Spleen (tissue), 11 donors: ENCODE measurements at regions not wholly inside any gene's neighbourhood (a gene's known extent, or its start where the extent isn't known, plus 50 kb on each side); places are given as distances from the start of the nearest gene placed in this dataset.

Source experiments
- DNase-seq: peaks from one replicate; pipeline ENCODE4 v3.0.0-alpha.2; 2020
- H3K27ac ChIP-seq, 8 donors: fragments of 200-600 bp; sonication (generic) in 7 of 8; 1 replicate in 4 of 8; 2 replicates in 4 of 8; pipeline versions ENCODE4 v1.5.0 to v1.8.0; 2016 to 2021; ENCODE audit warnings: inconsistent platforms in 4 of 8, mild to moderate bottlenecking in 4 of 8, moderate library complexity in 1 of 8
- H3K27me3 ChIP-seq, 7 donors: fragments of 200-600 bp; sonication (generic) in 6 of 7; replicated peaks in 1 of 7; 1 replicate in 4 of 7; 2 replicates in 3 of 7; pipeline versions ENCODE4 v1.5.0 to v1.8.0; 2016 to 2021; ENCODE audit warnings: inconsistent platforms in 3 of 7, mild to moderate bottlenecking in 1 of 7
- H3K36me3 ChIP-seq, 6 donors: fragments of 200-600 bp; sonication (generic) in 5 of 6; 1 replicate in 4 of 6; 2 replicates in 2 of 6; pipeline versions ENCODE4 v1.5.0 to v1.8.0; 2016 to 2021; ENCODE audit warnings: inconsistent platforms in 2 of 6
- H3K4me1 ChIP-seq, 6 donors: fragments of 200-600 bp; sonication (generic) in 5 of 6; 1 replicate in 3 of 6; 2 replicates in 3 of 6; pipeline versions ENCODE4 v1.5.0 to v1.8.0; 2016 to 2021; ENCODE audit warnings: inconsistent platforms in 3 of 6
- H3K4me3 ChIP-seq, 8 donors: fragments of 200-600 bp; sonication (generic) in 7 of 8; 1 replicate in 4 of 8; 2 replicates in 4 of 8; pipeline versions ENCODE4 v1.5.0 to v1.8.0; 2016 to 2021; ENCODE audit warnings: inconsistent platforms in 4 of 8, mild to moderate bottlenecking in 4 of 8, moderate library complexity in 2 of 8
- H3K9me3 ChIP-seq, 8 donors: fragments of 200-600 bp; sonication (generic) in 7 of 8; 1 replicate in 4 of 8; 2 replicates in 4 of 8; pipeline versions ENCODE4 v1.5.0 to v1.8.0; 2016 to 2021; ENCODE audit warnings: inconsistent platforms in 4 of 8
- POLR2A ChIP-seq, 3 donors: fragments of 450-650 bp; IDR thresholded peaks; one replicate each; pipeline ENCODE4 v1.5.1; 2017; ENCODE audit warnings: antibody characterized with exemption in 3 of 3, mild to moderate bottlenecking in 1 of 3
- POLR2AphosphoS5 ChIP-seq, 3 donors: sonication (generic); formaldehyde crosslinking; IDR thresholded peaks; one replicate each; pipeline ENCODE4 v1.5.1; 2017; ENCODE audit warnings: antibody characterized with exemption in 3 of 3
- WGBS, 5 donors: extraction: QIAGEN DNeasy Blood & Tissue Kit in 3 of 5; methylation state at CpG; one replicate each; pipeline versions ENCODE4 v1.1.5 to v1.1.7; 2013 to 2018; 5-methylcytosine and 5-hydroxymethylcytosine counted together
- intact Hi-C: fragments of 100-400 bp; cut with DNase I; formaldehyde crosslinking; loops from one replicate; pipeline ENCODE4 v1.15.0; 2023; ENCODE audit warnings: low total_unique reads
- TF ChIP-seq, protein P1 (sequence below), 11 experiments: fragments of 200-600 bp in 7 of 11; fragments of 450-650 bp in 4 of 11; sonication (generic) in 4 of 11; IDR thresholded peaks in 8 of 11; conservative IDR thresholded peaks in 3 of 11; 1 replicate in 7 of 11; 2 replicates in 4 of 11; pipeline versions ENCODE4 v1.4.0 to v1.8.0; 2016 to 2021; ENCODE audit warnings: antibody characterized with exemption in 11 of 11, inconsistent platforms in 4 of 11, mild to moderate bottlenecking in 1 of 11
- donor health status: healthy with polysubstance abuse.
- donor health status: DM: no; HTN: no; CAD: no; lungs with moderate emphysema.
- donor health status: DM: no; HTN: no; CAD: no.
- donor health status: Bipolar disorder and iron deficiency.
- donor health status: healthy.
- donor health status: DM: no; HTN: no; CAD: no.
- donor health status: DM: yes; HTN: yes; CAD: no.

DNA sequence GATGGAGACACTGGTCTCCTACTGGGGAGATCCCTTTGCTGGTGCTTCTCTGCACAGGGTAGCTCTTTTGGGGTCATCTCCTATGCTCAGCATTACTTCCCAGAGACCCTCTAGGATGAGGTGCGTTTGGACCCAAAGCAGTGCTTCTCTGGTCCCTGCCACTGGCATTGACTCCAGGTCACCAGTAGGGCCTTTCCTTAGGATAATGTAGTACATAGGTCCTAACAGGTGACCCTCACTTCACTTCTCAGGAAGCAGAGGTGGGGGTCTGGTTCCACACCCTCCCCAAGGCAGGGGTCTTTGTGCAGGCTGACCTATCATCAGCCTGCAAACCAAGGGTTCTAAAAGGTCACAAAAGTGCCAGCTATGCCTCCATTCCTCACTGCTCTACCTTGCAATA lies 145.8 kb upstream of the HS6ST1 start:
- H3K27ac ChIP-seq, result no peak overlapping the region
- H3K36me3 ChIP-seq, result no peaks in the 10 kb centered on the region
- H3K9me3 ChIP-seq, result peaks cover 2 to 52% (median 44%) of the 10 kb centered on the region in 8 donors
- H3K4me1 ChIP-seq, result peaks cover 0 to under 1% (median 0%) of the 10 kb centered on the region in 6 donors
- DNase-seq, result no peak
- no peaks in the 10 kb centered on the region for H3K27me3 ChIP-seq
- no peak for TF ChIP-seq POLR2AphosphoS5 (IDR thresholded peaks at IDR 0.05)
- TF ChIP-seq, protein P1, sequence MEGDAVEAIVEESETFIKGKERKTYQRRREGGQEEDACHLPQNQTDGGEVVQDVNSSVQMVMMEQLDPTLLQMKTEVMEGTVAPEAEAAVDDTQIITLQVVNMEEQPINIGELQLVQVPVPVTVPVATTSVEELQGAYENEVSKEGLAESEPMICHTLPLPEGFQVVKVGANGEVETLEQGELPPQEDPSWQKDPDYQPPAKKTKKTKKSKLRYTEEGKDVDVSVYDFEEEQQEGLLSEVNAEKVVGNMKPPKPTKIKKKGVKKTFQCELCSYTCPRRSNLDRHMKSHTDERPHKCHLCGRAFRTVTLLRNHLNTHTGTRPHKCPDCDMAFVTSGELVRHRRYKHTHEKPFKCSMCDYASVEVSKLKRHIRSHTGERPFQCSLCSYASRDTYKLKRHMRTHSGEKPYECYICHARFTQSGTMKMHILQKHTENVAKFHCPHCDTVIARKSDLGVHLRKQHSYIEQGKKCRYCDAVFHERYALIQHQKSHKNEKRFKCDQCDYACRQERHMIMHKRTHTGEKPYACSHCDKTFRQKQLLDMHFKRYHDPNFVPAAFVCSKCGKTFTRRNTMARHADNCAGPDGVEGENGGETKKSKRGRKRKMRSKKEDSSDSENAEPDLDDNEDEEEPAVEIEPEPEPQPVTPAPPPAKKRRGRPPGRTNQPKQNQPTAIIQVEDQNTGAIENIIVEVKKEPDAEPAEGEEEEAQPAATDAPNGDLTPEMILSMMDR (IDR thresholded peaks at IDR 0.05 in 8 of 11, conservative IDR thresholded peaks at IDR 0.05 in 3 of 11), result no peak
- TF ChIP-seq POLR2A (IDR thresholded peaks at IDR 0.05), result no peak
- 76 to 100% (median 87%) methylated on average over 1 of the region's 1 CpG for WGBS, 5 donors
- H3K4me3 ChIP-seq, result no peak overlapping the region
- intact Hi-C loops, result no loop called here

DNA sequence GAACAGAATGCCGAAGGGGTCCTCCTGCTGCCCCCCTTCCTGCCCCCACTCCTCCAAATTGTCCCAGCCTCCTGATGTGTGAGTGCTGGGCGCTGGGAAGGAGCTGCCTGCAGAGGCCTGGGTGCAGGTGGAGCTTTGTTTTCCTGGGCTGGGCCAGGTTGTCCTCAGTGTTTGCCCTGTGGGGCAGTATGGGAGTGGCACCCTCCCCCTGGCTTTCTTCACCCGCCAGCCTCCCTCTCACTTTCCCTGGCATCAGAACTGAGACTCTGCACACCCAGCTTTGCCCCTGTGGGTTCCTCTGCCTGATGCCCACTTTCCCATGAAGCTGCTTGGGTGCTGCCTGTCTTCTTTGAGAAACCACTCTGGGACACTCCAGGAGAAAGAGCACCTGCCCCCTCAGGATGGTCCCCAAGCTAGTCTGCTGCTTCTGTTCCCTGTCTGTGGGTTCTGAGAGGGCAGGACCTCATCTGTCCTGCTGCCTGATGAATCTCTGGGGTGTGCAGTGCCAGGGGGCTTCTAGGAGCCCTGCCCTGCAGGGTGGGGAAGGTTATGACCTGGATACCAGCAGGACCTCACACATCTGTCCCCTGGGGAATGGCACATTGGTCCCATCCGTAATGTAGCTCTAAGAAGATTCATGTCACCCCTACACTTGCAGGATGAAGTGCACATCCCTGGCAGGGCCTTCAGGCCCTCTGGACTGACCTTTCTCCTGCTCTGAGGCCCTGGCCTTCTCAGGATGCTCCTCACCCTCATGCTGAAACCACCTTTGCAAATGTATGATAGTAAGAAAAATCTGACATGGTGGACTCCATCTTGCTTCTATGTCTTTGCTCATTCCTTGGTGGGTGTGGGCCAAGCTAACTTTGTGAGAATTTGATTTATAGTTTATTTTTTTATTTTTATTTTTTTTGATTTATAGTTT lies 146.8 kb upstream of the HS6ST1 start:
- TF ChIP-seq POLR2AphosphoS5 (IDR thresholded peaks at IDR 0.05) (no peak), POLR2A (IDR thresholded peaks at IDR 0.05) (no peak)
- TF ChIP-seq, protein P1 (IDR thresholded peaks at IDR 0.05 in 8 of 11, conservative IDR thresholded peaks at IDR 0.05 in 3 of 11), result no peak
- peaks cover 7 to 61% (median 52%) of the 10 kb centered on the region in 8 donors for H3K9me3 ChIP-seq
- H3K4me1 ChIP-seq, result no peaks in the 10 kb centered on the region
- no peak overlapping the region for H3K27ac ChIP-seq
- H3K36me3 ChIP-seq, result no peaks in the 10 kb centered on the region
- no peaks in the 10 kb centered on the region for H3K27me3 ChIP-seq
- H3K4me3 ChIP-seq, result no peak overlapping the region
- 88 to 94% (median 90%) methylated on average over 3 to 4 of the region's 4 CpGs for WGBS, 5 donors
- intact Hi-C loops, result no loop called here
- DNase-seq, result no peak

DNA sequence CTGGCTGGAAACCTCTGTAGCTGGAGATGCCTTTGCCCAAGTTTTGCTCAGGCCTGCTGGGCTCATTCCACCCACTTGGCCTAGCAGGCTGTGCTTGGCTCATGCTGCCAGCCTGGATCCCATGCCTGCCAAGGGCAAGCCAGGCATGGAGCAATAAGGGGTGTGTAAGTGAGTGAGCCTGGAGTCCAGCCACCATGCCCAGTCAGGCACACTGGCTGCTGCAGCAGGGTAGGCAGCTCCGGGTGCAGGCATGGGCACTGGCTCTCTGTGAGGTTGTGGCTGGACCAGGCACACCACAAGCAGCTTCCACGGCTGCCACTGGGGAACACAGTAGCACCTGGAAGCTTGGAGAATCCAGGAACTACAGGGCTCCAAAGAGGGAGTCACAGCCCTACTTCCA lies 147.7 kb upstream of the HS6ST1 start:
- TF ChIP-seq POLR2A (IDR thresholded peaks at IDR 0.05) (no peak), POLR2AphosphoS5 (IDR thresholded peaks at IDR 0.05) (no peak)
- TF ChIP-seq, protein P1 (IDR thresholded peaks at IDR 0.05 in 8 of 11, conservative IDR thresholded peaks at IDR 0.05 in 3 of 11), result no peak
- intact Hi-C loops, result no loop called here
- Histone ChIP-seq H3K27ac (no peak overlapping the region), H3K4me1 (no peaks in the 10 kb centered on the region), H3K27me3 (no peaks in the 10 kb centered on the region), H3K9me3 (peaks cover 7 to 56% (median 47%) of the 10 kb centered on the region in 8 donors), H3K36me3 (no peaks in the 10 kb centered on the region), H3K4me3 (no peak overlapping the region)
- 93 to 100% (median 99%) methylated on average over 1 to 2 of the region's 2 CpGs; no CpG with 5 or more reads in 1 of the 5 donors for WGBS, 5 donors
- no peak for DNase-seq

DNA sequence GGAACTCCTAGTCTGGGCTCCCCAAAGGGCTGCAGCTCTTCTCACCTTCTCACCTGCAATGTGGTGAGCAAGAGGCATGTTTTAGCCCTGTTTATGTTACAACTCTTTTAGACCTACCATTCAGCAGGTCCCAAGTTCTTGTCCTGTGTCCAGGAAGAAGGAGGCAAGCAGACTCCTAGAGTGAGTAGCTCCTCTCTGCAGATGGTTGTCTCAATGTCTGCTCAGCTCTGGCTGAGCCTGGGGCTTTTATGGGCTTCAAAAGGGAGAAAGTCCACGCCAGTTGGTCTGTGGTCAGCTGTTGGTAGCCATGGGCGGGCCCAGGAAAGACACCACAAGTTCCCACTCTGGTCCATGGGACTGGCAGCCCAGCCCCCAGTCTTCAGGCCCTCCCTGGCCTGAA lies 148.1 kb upstream of the HS6ST1 start:
- DNase-seq, result no peak
- H3K27me3 ChIP-seq, result no peaks in the 10 kb centered on the region
- no peaks in the 10 kb centered on the region for H3K36me3 ChIP-seq
- no peak overlapping the region for H3K4me3 ChIP-seq
- TF ChIP-seq POLR2AphosphoS5 (IDR thresholded peaks at IDR 0.05) (no peak), POLR2A (IDR thresholded peaks at IDR 0.05) (no peak)
- TF ChIP-seq, protein P1 (IDR thresholded peaks at IDR 0.05 in 8 of 11, conservative IDR thresholded peaks at IDR 0.05 in 3 of 11), result no peak
- intact Hi-C loops, result no loop called here
- H3K4me1 ChIP-seq, result no peaks in the 10 kb centered on the region
- 83 to 90% (median 85%) methylated on average over 2 of the region's 2 CpGs for WGBS, 5 donors
- H3K9me3 ChIP-seq, result peaks cover 7 to 53% (median 47%) of the 10 kb centered on the region in 8 donors
- H3K27ac ChIP-seq, result no peak overlapping the region
